ENCODE measurements at regions not wholly inside any gene's neighbourhood (a gene's known extent, or its start where the extent isn't known, plus 50 kb on each side); places are given as distances from the start of the nearest gene placed in this dataset.

- Histone ChIP-seq H3K27me3 (ENCODE audit: insufficient read depth, poor library complexity, severe bottlenecking) (no peaks in the 10 kb centered on the region), H3K4me3 (replicated peaks; ENCODE audit: insufficient read depth, low read length) (no peak overlapping the region), H3K27ac (replicated peaks) (no peak overlapping the region)
- no peak for DNase-seq (ENCODE audit: low read depth in 1 of 2, low spot score in 1 of 2)
- no peak for TF ChIP-seq POLR2AphosphoS5 (IDR thresholded peaks at IDR 0.05; ENCODE audit: low read depth)
These were observed 197.7 kb downstream of the C9orf50 start for GRCh38 chr9:129423216-129423615.

GRCh38 chr9:129422843-129423192 is 198.1 kb downstream of the C9orf50 start:
- Histone ChIP-seq H3K27ac (replicated peaks) (no peak overlapping the region), H3K27me3 (ENCODE audit: insufficient read depth, poor library complexity, severe bottlenecking) (no peaks in the 10 kb centered on the region), H3K4me3 (replicated peaks; ENCODE audit: insufficient read depth, low read length) (no peak overlapping the region)
- no peak for DNase-seq (ENCODE audit: low read depth in 1 of 2, low spot score in 1 of 2)
- TF ChIP-seq, protein P1, sequence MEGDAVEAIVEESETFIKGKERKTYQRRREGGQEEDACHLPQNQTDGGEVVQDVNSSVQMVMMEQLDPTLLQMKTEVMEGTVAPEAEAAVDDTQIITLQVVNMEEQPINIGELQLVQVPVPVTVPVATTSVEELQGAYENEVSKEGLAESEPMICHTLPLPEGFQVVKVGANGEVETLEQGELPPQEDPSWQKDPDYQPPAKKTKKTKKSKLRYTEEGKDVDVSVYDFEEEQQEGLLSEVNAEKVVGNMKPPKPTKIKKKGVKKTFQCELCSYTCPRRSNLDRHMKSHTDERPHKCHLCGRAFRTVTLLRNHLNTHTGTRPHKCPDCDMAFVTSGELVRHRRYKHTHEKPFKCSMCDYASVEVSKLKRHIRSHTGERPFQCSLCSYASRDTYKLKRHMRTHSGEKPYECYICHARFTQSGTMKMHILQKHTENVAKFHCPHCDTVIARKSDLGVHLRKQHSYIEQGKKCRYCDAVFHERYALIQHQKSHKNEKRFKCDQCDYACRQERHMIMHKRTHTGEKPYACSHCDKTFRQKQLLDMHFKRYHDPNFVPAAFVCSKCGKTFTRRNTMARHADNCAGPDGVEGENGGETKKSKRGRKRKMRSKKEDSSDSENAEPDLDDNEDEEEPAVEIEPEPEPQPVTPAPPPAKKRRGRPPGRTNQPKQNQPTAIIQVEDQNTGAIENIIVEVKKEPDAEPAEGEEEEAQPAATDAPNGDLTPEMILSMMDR (IDR thresholded peaks at IDR 0.05; ENCODE audit: insufficient read depth, low read length) = no peak
- no peak for TF ChIP-seq SPI1 (IDR thresholded peaks at IDR 0.05; ENCODE audit: borderline replicate concordance, low read depth)
- TF ChIP-seq GABPA (IDR thresholded peaks at IDR 0.05; ENCODE audit: low read depth) = no peak
- TF ChIP-seq, protein P2, sequence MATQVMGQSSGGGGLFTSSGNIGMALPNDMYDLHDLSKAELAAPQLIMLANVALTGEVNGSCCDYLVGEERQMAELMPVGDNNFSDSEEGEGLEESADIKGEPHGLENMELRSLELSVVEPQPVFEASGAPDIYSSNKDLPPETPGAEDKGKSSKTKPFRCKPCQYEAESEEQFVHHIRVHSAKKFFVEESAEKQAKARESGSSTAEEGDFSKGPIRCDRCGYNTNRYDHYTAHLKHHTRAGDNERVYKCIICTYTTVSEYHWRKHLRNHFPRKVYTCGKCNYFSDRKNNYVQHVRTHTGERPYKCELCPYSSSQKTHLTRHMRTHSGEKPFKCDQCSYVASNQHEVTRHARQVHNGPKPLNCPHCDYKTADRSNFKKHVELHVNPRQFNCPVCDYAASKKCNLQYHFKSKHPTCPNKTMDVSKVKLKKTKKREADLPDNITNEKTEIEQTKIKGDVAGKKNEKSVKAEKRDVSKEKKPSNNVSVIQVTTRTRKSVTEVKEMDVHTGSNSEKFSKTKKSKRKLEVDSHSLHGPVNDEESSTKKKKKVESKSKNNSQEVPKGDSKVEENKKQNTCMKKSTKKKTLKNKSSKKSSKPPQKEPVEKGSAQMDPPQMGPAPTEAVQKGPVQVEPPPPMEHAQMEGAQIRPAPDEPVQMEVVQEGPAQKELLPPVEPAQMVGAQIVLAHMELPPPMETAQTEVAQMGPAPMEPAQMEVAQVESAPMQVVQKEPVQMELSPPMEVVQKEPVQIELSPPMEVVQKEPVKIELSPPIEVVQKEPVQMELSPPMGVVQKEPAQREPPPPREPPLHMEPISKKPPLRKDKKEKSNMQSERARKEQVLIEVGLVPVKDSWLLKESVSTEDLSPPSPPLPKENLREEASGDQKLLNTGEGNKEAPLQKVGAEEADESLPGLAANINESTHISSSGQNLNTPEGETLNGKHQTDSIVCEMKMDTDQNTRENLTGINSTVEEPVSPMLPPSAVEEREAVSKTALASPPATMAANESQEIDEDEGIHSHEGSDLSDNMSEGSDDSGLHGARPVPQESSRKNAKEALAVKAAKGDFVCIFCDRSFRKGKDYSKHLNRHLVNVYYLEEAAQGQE (IDR thresholded peaks at IDR 0.05; ENCODE audit: insufficient replicate concordance, low read depth) = no peak
- TF ChIP-seq POLR2AphosphoS5 (IDR thresholded peaks at IDR 0.05; ENCODE audit: low read depth) = no peak

DNA sequence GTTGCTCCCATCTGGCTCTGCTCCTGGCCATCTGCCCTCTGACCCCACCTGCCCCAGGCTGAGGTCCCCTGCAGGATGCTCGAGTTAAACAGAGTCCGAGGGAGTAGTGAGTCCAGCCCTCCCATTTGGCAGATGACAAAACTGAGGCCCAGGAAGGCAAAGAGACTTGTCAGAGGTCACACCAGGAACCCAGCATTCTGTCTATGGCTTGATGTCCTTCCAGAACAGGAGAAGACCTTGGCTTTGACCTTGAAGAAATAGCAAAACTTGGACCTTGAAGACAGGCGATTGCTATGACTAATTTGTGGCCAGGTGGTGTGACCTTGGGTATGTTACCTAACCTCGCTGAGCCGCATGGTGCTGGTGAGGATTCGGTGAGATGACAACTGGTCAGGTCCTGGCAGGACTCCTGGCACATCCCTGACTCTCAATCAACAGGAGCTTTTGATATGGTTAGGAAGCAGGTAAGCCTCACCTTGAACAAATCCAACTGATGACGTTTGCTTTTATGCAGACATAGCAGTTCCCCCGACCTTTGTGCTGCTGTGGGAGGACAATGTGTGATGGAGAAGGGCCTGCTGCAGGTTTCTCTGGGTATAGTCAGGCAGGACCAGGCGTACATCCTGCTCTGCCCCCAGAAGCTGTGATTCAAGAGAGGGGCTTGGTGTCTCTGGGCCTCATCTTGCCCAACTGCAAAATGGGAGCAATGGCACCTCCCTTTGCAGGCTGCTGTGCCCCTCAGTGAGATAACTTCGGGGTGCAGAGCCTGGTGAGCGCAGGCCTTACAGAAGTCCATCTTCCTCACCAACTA is 198.7 kb downstream of the C9orf50 start:
- TF ChIP-seq, protein P1 (IDR thresholded peaks at IDR 0.05; ENCODE audit: insufficient read depth, low read length) = no peak
- no peak for TF ChIP-seq POLR2AphosphoS5 (IDR thresholded peaks at IDR 0.05; ENCODE audit: low read depth)
- TF ChIP-seq, protein P2 (IDR thresholded peaks at IDR 0.05; ENCODE audit: insufficient replicate concordance, low read depth) = no peak
- no peak for TF ChIP-seq GABPA (IDR thresholded peaks at IDR 0.05; ENCODE audit: low read depth)
- no peak for TF ChIP-seq SPI1 (IDR thresholded peaks at IDR 0.05; ENCODE audit: borderline replicate concordance, low read depth)
- DNase-seq (ENCODE audit: low read depth in 1 of 2, low spot score in 1 of 2) = no peak
- no peaks in the 10 kb centered on the region for H3K27me3 ChIP-seq (ENCODE audit: insufficient read depth, poor library complexity, severe bottlenecking)
- no peak overlapping the region for H3K4me3 ChIP-seq (replicated peaks; ENCODE audit: insufficient read depth, low read length)
- no peak overlapping the region for H3K27ac ChIP-seq (replicated peaks)

GRCh38 chr9:129421371-129421770 is 199.5 kb downstream of the C9orf50 start:
- no peak overlapping the region for H3K27ac ChIP-seq (replicated peaks)
- TF ChIP-seq, protein P2 (IDR thresholded peaks at IDR 0.05; ENCODE audit: insufficient replicate concordance, low read depth) = no peak
- TF ChIP-seq SPI1 (IDR thresholded peaks at IDR 0.05; ENCODE audit: borderline replicate concordance, low read depth) (no peak), GABPA (IDR thresholded peaks at IDR 0.05; ENCODE audit: low read depth) (no peak), POLR2AphosphoS5 (IDR thresholded peaks at IDR 0.05; ENCODE audit: low read depth) (no peak)
- TF ChIP-seq, protein P1 (IDR thresholded peaks at IDR 0.05; ENCODE audit: insufficient read depth, low read length) = no peak

More at GRCh38 chr9:129421371-129421770, 199.5 kb downstream of the C9orf50 start:
- Histone ChIP-seq H3K27me3 (ENCODE audit: insufficient read depth, poor library complexity, severe bottlenecking) (no peaks in the 10 kb centered on the region), H3K4me3 (replicated peaks; ENCODE audit: insufficient read depth, low read length) (no peak overlapping the region)
- no peak for DNase-seq (ENCODE audit: low read depth in 1 of 2, low spot score in 1 of 2)

Measured in HL-60 (cell line).